GM13977 (cell line): ENCODE measurements at regions not wholly inside any gene's neighbourhood (a gene's known extent, or its start where the extent isn't known, plus 50 kb on each side); places are given as distances from the start of the nearest gene placed in this dataset.

ENCODE experiments used
- DNase-seq: peaks from one replicate; pipeline ENCODE4 v3.0.0; 2012; ENCODE audit warnings: low spot score
- CTCF ChIP-seq: IDR thresholded peaks from 2 replicates; pipeline ENCODE4 v1.5.1; 2012; ENCODE audit warnings: mild to moderate bottlenecking, control low read depth; ENCODE audit not compliant: insufficient read depth; ENCODE audit errors: extremely low read depth, missing control alignments
- in situ Hi-C: fragments of 300-500 bp; cut with MboI; formaldehyde crosslinking; loops from one replicate; pipeline ENCODE4 v1.12.0; 2022; ENCODE audit warnings: low sequenced_read_pairs, low pct_unique_long_range_greater_than_20kb, mixed read lengths, inconsistent platforms; ENCODE audit not compliant: unreplicated experiment

- in situ Hi-C loops = no loop called here
- peak; percentile 8 for DNase-seq
- no peak for TF ChIP-seq CTCF
Observed at GRCh38 chr13:38167164-38167822, 182.4 kb upstream of the UFM1 start.

- DNase-seq = no peak
- in situ Hi-C loops = no loop called here
Observed at GRCh38 chr13:38166116-38166515, 183.5 kb upstream of the UFM1 start.

GRCh38 chr13:38160131-38160530 is 189.5 kb upstream of the UFM1 start:
- TF ChIP-seq CTCF = no peak

More at GRCh38 chr13:38166116-38166515, 183.5 kb upstream of the UFM1 start:
- no peak for TF ChIP-seq CTCF

GRCh38 chr13:38159710-38160109 is 189.9 kb upstream of the UFM1 start:
- TF ChIP-seq CTCF = no peak
- in situ Hi-C loops = no loop called here
- no peak for DNase-seq

More at GRCh38 chr13:38160131-38160530, 189.5 kb upstream of the UFM1 start:
- in situ Hi-C loops = no loop called here
- DNase-seq = no peak

GRCh38 chr13:38147050-38147449 is 202.6 kb upstream of the UFM1 start:
- no peak for TF ChIP-seq CTCF
- in situ Hi-C loops = no loop called here
- no peak for DNase-seq

- no peak for TF ChIP-seq CTCF
- in situ Hi-C loops = no loop called here
- no peak for DNase-seq
Observed at GRCh38 chr13:38141792-38142191, 207.9 kb upstream of the UFM1 start.

GRCh38 chr13:38135592-38135991 is 214.1 kb upstream of the UFM1 start:
- in situ Hi-C loops = no loop called here
- no peak for DNase-seq
- TF ChIP-seq CTCF = no peak
